GM23338 (cell line): ENCODE measurements at regions not wholly inside any gene's neighbourhood (a gene's known extent, or its start where the extent isn't known, plus 50 kb on each side); places are given as distances from the start of the nearest gene placed in this dataset.
A peak's percentile ranks its signal among the peaks of the same experiment; 100 is the strongest.

ENCODE experiments used
- ATAC-seq: fragments of 200-7000 bp; cut with Tn5 transposase; 3 replicates; pipeline ENCODE4 v1.9.1; 2020
- DNase-seq: peaks from one replicate; pipeline ENCODE4 v3.0.0-alpha.2; 2015; ENCODE audit warnings: low spot score
- H2AFZ ChIP-seq: fragments of 200-600 bp; sonication (generic); 2 replicates; pipeline ENCODE4 v1.8.0; 2016; ENCODE audit warnings: antibody characterized with exemption, mild to moderate bottlenecking, moderate library complexity
- H3F3A ChIP-seq: fragments of 200-600 bp; sonication (generic); replicated peaks from 2 replicates; pipeline ENCODE4 v1.8.0; 2017; ENCODE audit warnings: antibody characterized with exemption, mixed run types, low read depth
- H3K27ac ChIP-seq: fragments of 200-600 bp; sonication (generic); 2 replicates; pipeline ENCODE4 v1.6.1; 2016; ENCODE audit warnings: low read depth
- H3K27me3 ChIP-seq: fragments of 200-600 bp; sonication (generic); 2 replicates; pipeline ENCODE4 v1.8.0; 2016; ENCODE audit warnings: mild to moderate bottlenecking, mixed run types, moderate library complexity; ENCODE audit not compliant: insufficient read depth
- H3K36me3 ChIP-seq: fragments of 200-600 bp; sonication (generic); 2 replicates; pipeline ENCODE4 v1.8.0; 2016; ENCODE audit warnings: mild to moderate bottlenecking; ENCODE audit not compliant: insufficient read depth
- H3K4me1 ChIP-seq: fragments of 200-600 bp; sonication (generic); 2 replicates; pipeline ENCODE4 v1.8.0; 2016; ENCODE audit warnings: mild to moderate bottlenecking, moderate library complexity; ENCODE audit not compliant: insufficient read depth
- H3K4me2 ChIP-seq: fragments of 200-600 bp; sonication (generic); 2 replicates; pipeline ENCODE4 v1.7.1; 2017; ENCODE audit warnings: mixed run types
- H3K4me3 ChIP-seq: fragments of 200-600 bp; sonication (generic); 2 replicates; pipeline ENCODE4 v1.6.1; 2016; ENCODE audit warnings: mixed run types
- H3K79me2 ChIP-seq: fragments of 200-600 bp; sonication (generic); replicated peaks from 2 replicates; pipeline ENCODE4 v1.8.0; 2017; ENCODE audit warnings: mild to moderate bottlenecking; ENCODE audit not compliant: insufficient read depth
- H3K9me2 ChIP-seq: fragments of 200-600 bp; sonication (generic); 2 replicates; pipeline ENCODE4 v1.8.0; 2017; ENCODE audit not compliant: insufficient read depth
- H4K20me1 ChIP-seq: fragments of 200-600 bp; sonication (generic); replicated peaks from 2 replicates; pipeline ENCODE4 v1.8.0; 2017; ENCODE audit warnings: mild to moderate bottlenecking; ENCODE audit not compliant: insufficient read depth
- H3K27ac Mint-ChIP-seq: 2 replicates; pipeline ENCODE4 v1.8.0; 2020; ENCODE audit warnings: inconsistent platforms, mild to moderate bottlenecking, moderate library complexity, mixed read lengths
- H3K27me3 Mint-ChIP-seq: 3 replicates; pipeline ENCODE4 v1.8.0; 2022; ENCODE audit warnings: low read depth, mild to moderate bottlenecking, moderate library complexity, mixed read lengths, inconsistent platforms; ENCODE audit not compliant: insufficient read depth, poor library complexity
- H3K36me3 Mint-ChIP-seq: 3 replicates; pipeline ENCODE4 v1.8.0; 2021; ENCODE audit warnings: low read depth, mild to moderate bottlenecking, inconsistent platforms, moderate library complexity, mixed read lengths
- H3K4me1 Mint-ChIP-seq: 3 replicates; pipeline ENCODE4 v1.8.0; 2020; ENCODE audit warnings: mild to moderate bottlenecking, inconsistent platforms, mixed read lengths
- H3K4me3 Mint-ChIP-seq: 3 replicates; pipeline ENCODE4 v1.8.0; 2021; ENCODE audit warnings: moderate library complexity, mild to moderate bottlenecking, inconsistent platforms, mixed read lengths
- H3K9me3 Mint-ChIP-seq: 3 replicates; pipeline ENCODE4 v1.8.0; 2020; ENCODE audit warnings: moderate library complexity, mild to moderate bottlenecking, inconsistent platforms, mixed read lengths
- CREB1 ChIP-seq: fragments of 250-450 bp; sonication (Bioruptor Pico); IDR thresholded peaks from 2 replicates; pipeline ENCODE4 v1.5.0; 2020; ENCODE audit warnings: low read depth, mild to moderate bottlenecking, moderate library complexity
- CTCF ChIP-seq, 2 experiments: fragments of 200-600 bp in 1 of 2; sonication (generic) in 1 of 2; conservative IDR thresholded peaks; 2 replicates each; pipeline versions ENCODE4 v1.5.1 to v1.6.1; 2016 to 2017; ENCODE audit warnings: antibody characterized with exemption in 2 of 2, low read depth in 2 of 2, mild to moderate bottlenecking in 2 of 2, moderate library complexity in 1 of 2
- ETS1 ChIP-seq: IDR thresholded peaks from 2 replicates; pipeline ENCODE4 v1.6.1; 2016; ENCODE audit warnings: antibody characterized with exemption
- EZH2 ChIP-seq: fragments of 200-600 bp; sonication (generic); IDR thresholded peaks from one replicate; pipeline ENCODE4 v1.8.0; 2017; ENCODE audit warnings: antibody characterized with exemption, mild to moderate bottlenecking, low read depth; ENCODE audit not compliant: unreplicated experiment
- REST ChIP-seq: IDR thresholded peaks from one replicate; pipeline ENCODE4 v1.6.1; 2018; ENCODE audit warnings: antibody characterized with exemption; ENCODE audit not compliant: unreplicated experiment
- ZNF114 ChIP-seq: fragments of 250-450 bp; sonication (Bioruptor Pico); IDR thresholded peaks from 2 replicates; pipeline ENCODE4 v1.5.0; 2020; ENCODE audit warnings: mild to moderate bottlenecking, moderate library complexity

- TF ChIP-seq ETS1: no peak
- TF ChIP-seq CREB1: no peak
- TF ChIP-seq EZH2: no peak
These were observed 137.0 kb upstream of the FANCL start (continued) for GRCh38 chr2:58378152-58378551.

GRCh38 chr2:58377181-58377580 is 136.1 kb upstream of the FANCL start:
- H3K4me2 ChIP-seq: no peak overlapping the region
- no peak overlapping the region for H3K27ac Mint-ChIP-seq
- H2AFZ ChIP-seq: 0 out of 2 replicates have a peak overlapping the region, but pooled peaks have one; percentile 5
- peaks cover 2% of the 10 kb centered on the region; the same call in 1 of the 3 replicates for H3K4me1 Mint-ChIP-seq
- H3K9me3 Mint-ChIP-seq: no peaks in the 10 kb centered on the region
- H3K9me2 ChIP-seq: no peaks in the 10 kb centered on the region
- no peak overlapping the region for H3K27ac ChIP-seq
- no peaks in the 10 kb centered on the region for H3K79me2 ChIP-seq
- TF ChIP-seq EZH2 (no peak), CREB1 (no peak), REST (no peak), CTCF (conservative IDR thresholded peaks at IDR 0.05; ENCODE audit: low read depth in 2 of 2) (no peak), ETS1 (no peak), ZNF114 (CRISPR knock-in tag) (no peak)
- no peaks in the 10 kb centered on the region for H3K36me3 ChIP-seq
- H3K4me3 Mint-ChIP-seq: no peak overlapping the region
- no peaks in the 10 kb centered on the region for H3F3A ChIP-seq
- no peaks in the 10 kb centered on the region for H3K36me3 Mint-ChIP-seq
- 0 out of 2 replicates have a peak, but pooled peaks cover 2% of the 10 kb centered on the region for H3K4me1 ChIP-seq
- no peak for DNase-seq
- ATAC-seq: no peak
- H3K4me3 ChIP-seq: no peak overlapping the region
- H3K27me3 ChIP-seq: no peaks in the 10 kb centered on the region
- H4K20me1 ChIP-seq: no peaks in the 10 kb centered on the region
- no peaks in the 10 kb centered on the region for H3K27me3 Mint-ChIP-seq
